Type B pancreatic cell (in vitro differentiated cells): ENCODE measurements at regions not wholly inside any gene's neighbourhood (a gene's known extent, or its start where the extent isn't known, plus 50 kb on each side); places are given as distances from the start of the nearest gene placed in this dataset.

Experiments
- DNase-seq: peaks from one replicate; pipeline ENCODE4 v3.0.0; 2021; ENCODE audit warnings: mixed read lengths; ENCODE audit not compliant: unreplicated experiment; ENCODE audit errors: extremely low spot score
- H3K27ac Mint-ChIP-seq: 2 replicates; pipeline ENCODE4 v1.8.0; 2021; ENCODE audit warnings: mild to moderate bottlenecking, mixed read lengths
- H3K27me3 Mint-ChIP-seq: 2 replicates; pipeline ENCODE4 v1.8.0; 2021; ENCODE audit warnings: mixed read lengths
- H3K36me3 Mint-ChIP-seq: 2 replicates; pipeline ENCODE4 v1.8.0; 2021; ENCODE audit warnings: mixed read lengths
- H3K4me1 Mint-ChIP-seq: one replicate; pipeline ENCODE4 v1.8.0; 2021; ENCODE audit warnings: mixed read lengths; ENCODE audit not compliant: unreplicated experiment
- H3K4me3 Mint-ChIP-seq: 2 replicates; pipeline ENCODE4 v1.8.0; 2021; ENCODE audit warnings: mild to moderate bottlenecking, mixed read lengths
- H3K9me3 Mint-ChIP-seq: 2 replicates; pipeline ENCODE4 v1.8.0; 2021; ENCODE audit warnings: mixed read lengths
- TF ChIP-seq, protein P1 (sequence below): fragments of 200-600 bp; sonication (generic); conservative IDR thresholded peaks from 2 replicates; pipeline ENCODE4 v1.5.0; 2021; ENCODE audit warnings: antibody characterized with exemption, mild to moderate bottlenecking

DNA sequence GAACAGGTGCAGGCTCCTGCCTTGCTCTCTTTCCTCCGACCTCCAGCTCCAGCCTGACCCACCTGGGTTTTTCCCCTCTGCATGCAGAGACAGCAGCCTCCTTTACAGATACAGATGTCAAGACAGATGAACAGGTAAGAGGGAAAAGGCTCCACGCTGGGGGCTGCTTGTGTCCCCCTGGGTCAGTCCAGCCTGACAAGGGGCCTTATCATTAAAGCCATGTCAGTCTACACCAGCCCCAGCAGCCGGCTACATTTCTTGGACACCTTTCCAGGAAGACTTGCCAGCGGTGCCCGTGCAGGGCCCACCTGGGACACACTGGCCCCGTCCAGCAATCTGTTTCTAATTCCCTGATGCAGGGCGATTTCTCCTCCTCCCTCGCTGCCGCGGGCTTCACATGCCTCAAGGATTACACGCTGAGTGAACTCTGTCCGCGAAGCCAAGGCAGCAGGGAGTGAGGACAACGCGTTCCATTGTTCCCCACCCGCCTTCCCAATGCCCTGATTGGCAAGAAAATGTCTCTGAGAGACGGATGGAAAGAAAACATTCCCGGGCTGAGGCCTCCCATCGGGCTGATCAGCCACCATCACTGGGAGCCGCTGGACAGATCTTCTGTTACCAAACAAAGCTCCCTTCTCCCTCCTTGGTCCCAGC lies 184.7 kb downstream of the C16orf95 start:
- DNase-seq = no peak
- TF ChIP-seq, protein P1, sequence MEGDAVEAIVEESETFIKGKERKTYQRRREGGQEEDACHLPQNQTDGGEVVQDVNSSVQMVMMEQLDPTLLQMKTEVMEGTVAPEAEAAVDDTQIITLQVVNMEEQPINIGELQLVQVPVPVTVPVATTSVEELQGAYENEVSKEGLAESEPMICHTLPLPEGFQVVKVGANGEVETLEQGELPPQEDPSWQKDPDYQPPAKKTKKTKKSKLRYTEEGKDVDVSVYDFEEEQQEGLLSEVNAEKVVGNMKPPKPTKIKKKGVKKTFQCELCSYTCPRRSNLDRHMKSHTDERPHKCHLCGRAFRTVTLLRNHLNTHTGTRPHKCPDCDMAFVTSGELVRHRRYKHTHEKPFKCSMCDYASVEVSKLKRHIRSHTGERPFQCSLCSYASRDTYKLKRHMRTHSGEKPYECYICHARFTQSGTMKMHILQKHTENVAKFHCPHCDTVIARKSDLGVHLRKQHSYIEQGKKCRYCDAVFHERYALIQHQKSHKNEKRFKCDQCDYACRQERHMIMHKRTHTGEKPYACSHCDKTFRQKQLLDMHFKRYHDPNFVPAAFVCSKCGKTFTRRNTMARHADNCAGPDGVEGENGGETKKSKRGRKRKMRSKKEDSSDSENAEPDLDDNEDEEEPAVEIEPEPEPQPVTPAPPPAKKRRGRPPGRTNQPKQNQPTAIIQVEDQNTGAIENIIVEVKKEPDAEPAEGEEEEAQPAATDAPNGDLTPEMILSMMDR = no peak
- peaks cover 41% of the 10 kb centered on the region for H3K4me1 Mint-ChIP-seq
- H3K27ac Mint-ChIP-seq = no peak overlapping the region
- H3K27me3 Mint-ChIP-seq = peaks cover 33% of the 10 kb centered on the region
- peak overlapping the region; percentile 54 for H3K4me3 Mint-ChIP-seq
- peaks cover 6% of the 10 kb centered on the region for H3K36me3 Mint-ChIP-seq
- H3K9me3 Mint-ChIP-seq = peaks cover 4% of the 10 kb centered on the region

DNA sequence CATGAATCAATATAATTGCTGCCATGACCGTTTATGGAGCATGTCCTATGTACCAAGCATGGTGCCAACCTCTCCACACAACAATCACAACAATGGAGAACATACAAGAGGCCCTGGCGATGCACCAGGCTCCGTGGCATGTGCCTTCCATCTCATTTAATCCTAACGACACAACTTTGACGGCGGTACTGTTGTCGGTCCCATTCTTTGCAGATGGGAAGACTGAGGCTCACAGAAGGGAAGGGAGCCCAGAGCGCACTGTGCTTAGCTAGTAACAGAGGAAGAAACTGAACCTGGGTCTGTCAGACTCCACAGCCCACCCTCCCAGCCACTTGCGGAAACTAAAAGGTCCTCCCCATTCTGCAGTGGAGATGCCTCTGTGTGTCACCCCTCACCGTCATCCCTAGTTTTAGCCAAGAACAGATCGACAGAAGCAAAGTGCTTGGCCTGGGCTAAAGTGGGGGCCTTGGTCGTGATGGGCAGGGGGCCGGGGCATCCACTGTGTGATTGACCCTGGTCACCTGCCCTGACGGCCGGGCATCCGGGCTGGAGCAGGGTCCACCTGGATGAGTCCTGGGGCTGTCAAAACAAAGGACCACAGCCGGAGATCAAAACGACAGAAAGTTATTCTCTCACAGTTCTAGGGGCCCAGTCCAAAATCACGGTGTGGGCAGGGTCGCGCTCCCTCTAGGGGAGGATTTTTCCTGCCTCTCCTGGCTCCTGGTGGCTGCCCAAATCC lies 183.9 kb downstream of the C16orf95 start:
- peak overlapping the region; percentile 16 for H3K4me3 Mint-ChIP-seq

DNA sequence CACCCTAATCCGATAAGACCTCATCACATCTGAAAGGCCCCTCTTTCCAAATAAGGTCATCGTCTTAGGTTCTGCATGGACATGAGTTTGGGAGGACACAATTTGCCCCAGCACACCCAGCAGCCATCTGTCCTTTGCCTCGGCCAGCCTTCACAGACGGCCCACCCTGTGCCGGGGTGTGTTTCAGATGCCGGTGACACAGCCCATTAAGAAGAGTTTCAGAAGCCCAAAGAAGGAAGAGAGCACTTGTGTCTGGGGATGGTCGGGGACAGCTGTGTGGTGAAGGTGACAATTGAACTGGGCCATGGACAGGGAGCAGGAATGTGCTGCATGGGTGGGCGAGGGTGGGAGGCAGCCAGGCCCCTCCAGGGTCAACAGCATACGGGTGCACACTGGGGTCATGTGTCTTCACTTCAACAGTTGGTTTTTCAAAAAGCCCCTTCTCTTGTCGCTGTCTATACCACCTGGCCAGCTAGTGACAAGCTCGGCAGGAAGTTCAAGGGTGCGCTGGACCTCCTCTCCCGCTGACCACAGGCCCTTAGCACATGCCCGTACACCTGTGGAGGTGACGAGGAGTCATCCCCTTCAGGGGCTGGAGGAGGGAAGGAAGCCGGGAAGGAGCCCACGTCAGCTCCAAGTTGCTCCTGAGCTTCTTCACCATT lies 183.1 kb downstream of the C16orf95 start:
- peak overlapping the region; percentile 33 for H3K4me3 Mint-ChIP-seq
- peaks cover 5% of the 10 kb centered on the region for H3K36me3 Mint-ChIP-seq
- no peak overlapping the region for H3K27ac Mint-ChIP-seq
- TF ChIP-seq, protein P1 = no peak
- H3K27me3 Mint-ChIP-seq = peaks cover 31% of the 10 kb centered on the region
- peaks cover 4% of the 10 kb centered on the region for H3K9me3 Mint-ChIP-seq
- DNase-seq = no peak
- H3K4me1 Mint-ChIP-seq = peaks cover 41% of the 10 kb centered on the region

More for the DNA sequence above, 183.9 kb downstream of the C16orf95 start:
- TF ChIP-seq, protein P1 = no peak
- Mint-ChIP-seq H3K4me1 (peaks cover 41% of the 10 kb centered on the region), H3K27me3 (peaks cover 33% of the 10 kb centered on the region), H3K27ac (no peak overlapping the region), H3K36me3 (peaks cover 6% of the 10 kb centered on the region), H3K9me3 (peaks cover 4% of the 10 kb centered on the region)
- DNase-seq = no peak

DNA sequence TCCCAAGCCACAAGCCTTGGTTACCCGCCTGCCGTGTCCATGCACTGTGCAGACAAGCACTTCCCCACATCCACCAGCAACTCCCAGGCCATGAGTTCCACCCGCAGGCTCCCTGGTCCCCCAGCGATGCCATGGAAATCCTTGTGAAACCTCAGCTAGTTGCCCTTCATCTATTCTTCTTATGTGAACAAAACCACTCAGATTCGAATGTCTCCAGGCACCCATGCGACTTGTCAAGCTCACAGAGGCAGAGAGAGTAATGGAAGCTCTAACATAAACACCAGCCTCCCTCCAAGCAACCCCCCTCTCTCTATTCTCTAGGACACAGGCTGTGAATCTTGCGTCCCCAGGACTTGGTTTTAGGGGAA lies 182.6 kb downstream of the C16orf95 start:
- TF ChIP-seq, protein P1 = no peak
- H3K4me3 Mint-ChIP-seq = no peak overlapping the region
- H3K4me1 Mint-ChIP-seq = peaks cover 39% of the 10 kb centered on the region
- H3K9me3 Mint-ChIP-seq = peaks cover 4% of the 10 kb centered on the region
- H3K27me3 Mint-ChIP-seq = peaks cover 26% of the 10 kb centered on the region
- no peak for DNase-seq
- H3K36me3 Mint-ChIP-seq = no peaks in the 10 kb centered on the region
- H3K27ac Mint-ChIP-seq = no peak overlapping the region

- Mint-ChIP-seq H3K36me3 (no peaks in the 10 kb centered on the region), H3K27me3 (peaks cover 23% of the 10 kb centered on the region), H3K9me3 (peaks cover 4% of the 10 kb centered on the region), H3K27ac (no peak overlapping the region), H3K4me1 (peaks cover 34% of the 10 kb centered on the region), H3K4me3 (no peak overlapping the region)
- no peak for DNase-seq
- TF ChIP-seq, protein P1 = no peak
Measured at GRCh38 chr16:87135246-87136030, 181.8 kb downstream of the C16orf95 start.
